Amniotic stem cell (primary cell): ENCODE measurements at regions not wholly inside any gene's neighbourhood (a gene's known extent, or its start where the extent isn't known, plus 50 kb on each side); places are given as distances from the start of the nearest gene placed in this dataset.

Experiments
- DNase-seq: peaks from one replicate; lab custom pipeline; 2025; lab: John Stamatoyannopoulos, UW

DNA sequence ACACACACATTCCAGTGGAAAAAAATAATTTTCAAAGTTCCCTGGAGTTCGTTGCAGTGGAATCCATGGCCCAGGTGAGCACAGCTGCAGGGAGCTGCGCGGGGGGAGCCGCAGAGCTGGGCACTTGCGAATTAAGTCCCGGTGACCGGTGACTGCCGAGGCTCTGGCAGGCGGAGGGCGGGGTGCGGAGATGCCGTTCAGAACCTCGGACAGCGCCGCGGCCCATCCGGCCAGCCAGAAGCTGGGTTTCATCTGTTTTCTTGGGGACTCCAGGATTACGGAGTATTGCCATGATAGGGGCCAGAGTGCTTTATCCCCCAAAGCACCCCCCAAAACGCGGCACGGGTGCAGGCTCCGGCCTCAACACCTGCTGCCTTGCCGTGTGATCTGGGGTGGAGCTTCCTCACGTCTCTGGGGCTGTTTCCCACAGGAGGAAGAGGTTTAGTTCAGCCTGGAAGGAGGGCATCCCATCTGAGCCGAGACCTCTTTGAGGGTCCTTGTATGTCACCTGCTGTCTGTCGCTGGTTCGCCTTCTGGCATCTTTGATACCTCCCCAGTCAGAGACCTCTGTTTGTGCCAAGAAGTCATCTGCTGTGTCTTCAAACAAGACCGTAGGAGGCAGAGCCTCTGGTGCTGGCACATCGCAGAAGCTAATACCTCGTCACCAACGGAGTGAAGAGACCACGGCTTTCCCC, 99.4 kb downstream of the YTHDF1 start:
- no peak for DNase-seq

DNA sequence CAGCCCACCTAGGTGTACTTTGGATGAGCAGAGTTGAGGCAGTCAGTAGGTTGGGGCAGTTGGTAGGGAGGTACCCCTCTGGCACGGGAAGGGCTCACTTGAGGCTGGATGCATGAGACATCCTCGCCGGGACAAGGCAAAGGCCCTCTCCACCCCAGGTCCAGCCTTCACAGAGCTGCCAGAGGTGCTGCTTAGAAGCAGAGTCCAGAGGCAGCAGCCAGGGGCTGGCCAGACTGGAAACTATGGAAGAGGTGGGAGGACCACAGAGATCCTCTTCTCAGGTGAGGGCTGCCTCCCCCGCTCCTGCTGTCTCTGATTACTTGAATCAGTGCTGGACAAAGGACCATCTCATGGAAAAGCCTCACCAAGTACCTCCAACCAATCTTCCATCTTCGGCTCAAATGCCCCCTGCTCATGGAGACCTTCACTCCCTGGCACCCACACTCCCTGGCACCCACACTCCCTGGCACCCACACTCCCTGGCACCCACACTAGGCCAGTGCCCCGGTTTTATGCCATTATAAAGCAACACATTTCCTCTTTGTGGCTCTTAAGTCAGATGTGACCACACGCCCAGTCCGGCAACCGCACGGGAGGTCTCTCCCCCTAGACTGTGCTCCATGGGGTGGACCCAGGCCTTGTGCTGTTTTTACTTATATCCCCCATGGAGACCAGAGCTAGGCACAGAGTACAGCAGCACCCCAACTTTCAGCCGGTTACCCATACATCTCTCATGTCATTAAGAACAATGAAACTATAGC, 100.1 kb downstream of the YTHDF1 start:
- no peak for DNase-seq

- DNase-seq: no peak
These were observed 101.1 kb downstream of the YTHDF1 start for GRCh38 chr20:63114693-63115311.

DNA sequence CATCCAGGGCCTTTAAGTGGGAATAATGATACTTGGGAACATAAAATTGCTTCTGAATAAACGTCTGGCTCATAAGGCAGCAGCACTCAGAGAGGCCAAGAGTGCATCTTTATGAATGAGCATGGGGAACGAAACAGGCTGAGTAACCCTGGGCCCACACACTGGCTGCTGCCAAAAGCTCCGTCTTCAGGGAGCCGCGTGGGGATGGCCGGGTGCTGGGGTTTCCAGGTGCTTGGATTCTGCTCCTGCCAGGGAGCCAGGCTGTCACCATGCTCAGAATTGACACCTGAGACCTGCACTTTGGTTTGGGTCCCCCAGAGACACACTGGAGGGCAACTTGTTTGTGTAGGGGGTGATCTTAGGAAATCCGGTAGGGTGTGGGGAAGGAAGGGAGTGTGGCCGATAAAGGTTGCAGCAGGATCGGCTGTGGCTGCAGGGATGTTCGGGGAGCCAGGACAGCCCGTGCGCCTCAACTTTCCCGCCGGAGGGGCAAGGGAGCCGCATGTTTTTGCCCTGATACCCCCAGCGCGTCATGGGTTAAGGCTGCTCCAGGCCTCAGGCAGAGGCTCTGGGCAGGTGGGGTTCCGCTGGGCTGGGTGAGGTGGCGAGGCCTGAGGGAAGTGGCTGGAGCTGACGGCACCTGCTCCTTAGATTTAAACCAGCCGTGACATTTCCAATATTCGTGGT, 101.8 kb downstream of the YTHDF1 start:
- DNase-seq: no peak

- no peak for DNase-seq
These were observed 103.3 kb downstream of the YTHDF1 start for GRCh38 chr20:63112491-63113219.

DNA sequence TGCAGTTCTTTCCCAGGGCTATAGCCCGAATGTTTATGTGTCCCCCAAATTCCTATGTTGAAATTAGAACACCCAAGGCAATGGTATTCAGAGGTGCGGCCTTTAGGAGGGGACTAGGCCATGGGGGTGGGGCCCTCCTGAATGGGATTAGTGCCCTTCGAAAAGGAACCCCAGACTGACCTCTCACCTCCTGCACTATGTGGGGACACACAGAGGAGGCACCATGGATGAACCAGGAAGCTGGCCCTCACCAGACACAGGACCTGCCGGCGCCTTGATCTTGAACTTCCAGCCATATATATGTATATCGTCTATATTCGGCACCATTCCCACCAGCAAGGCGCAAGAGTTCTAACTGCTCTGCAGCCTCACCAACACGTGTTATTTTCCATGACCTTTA, 101.5 kb upstream of the BHLHE23 start:
- no peak for DNase-seq

DNA sequence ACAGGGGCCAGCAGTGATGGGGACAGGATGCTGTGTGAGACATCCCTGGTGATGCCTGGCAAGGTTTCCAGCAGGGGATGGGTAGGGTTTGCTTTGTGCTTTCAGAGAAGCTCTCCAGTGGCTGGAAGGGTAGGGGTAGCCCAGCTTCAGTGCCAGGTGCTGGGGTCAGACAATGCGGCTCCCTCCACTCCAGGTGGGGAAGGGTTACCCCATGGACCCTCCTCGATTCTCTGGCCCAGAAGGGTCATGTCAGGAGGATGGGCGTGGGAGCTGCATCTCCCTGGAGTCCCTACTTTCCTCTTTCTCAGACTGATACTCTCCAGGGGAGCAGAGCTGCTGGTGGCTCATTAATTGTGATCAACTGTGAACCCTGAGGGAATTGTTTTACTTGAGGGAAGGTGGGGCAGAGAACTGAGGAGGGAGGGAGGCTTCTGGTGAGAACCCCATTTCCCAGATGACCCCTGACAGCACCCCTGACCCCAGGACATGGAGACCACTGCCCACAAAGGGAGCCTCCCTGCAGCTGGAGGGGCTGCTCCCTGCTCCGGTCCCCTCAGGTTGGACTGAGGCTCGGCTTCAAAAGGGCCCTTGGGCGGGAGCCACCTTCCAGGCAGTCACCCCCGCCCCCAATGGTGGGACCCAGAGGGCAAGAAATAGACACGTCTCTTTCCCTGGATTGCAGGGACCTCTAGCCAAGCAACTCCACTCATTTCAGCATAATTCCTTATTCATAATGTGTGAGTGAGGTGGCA, 100.9 kb upstream of the BHLHE23 start:
- no peak for DNase-seq

DNA sequence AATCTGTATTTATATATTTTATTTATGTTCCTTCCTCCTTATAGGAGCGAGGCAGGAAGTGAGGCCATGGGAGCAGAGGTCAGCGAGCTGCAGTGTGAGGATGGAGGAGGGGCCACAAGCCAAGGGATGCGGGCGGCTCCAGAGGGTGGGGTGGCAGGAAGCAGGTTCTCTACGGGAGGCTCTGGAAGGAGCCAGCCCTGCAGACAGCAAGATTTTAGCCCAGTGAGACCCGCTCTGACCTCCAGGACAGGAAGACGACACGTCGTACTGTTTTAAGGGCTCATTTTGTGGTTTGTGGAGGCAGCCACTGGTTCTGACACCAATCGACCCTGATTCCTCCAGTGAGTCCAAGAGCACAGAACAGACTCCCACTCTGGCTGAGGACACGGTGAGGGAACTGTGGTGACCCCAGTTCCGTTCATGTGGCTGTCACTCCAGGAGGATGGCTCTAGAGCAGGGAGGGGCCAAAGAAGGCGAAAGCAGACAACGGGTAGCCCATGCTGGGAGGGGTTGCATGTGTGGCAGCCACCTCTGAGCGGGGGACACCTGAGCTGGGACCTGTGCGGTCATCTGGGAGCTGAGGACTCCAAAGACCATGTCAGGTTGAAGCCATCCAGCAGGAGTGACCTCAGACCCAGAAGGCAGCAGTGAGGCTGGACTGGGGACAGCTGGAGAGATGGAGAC, 100.1 kb upstream of the BHLHE23 start:
- no peak for DNase-seq

- DNase-seq: no peak
These were observed 99.5 kb upstream of the BHLHE23 start for GRCh38 chr20:63106108-63106764.

DNA sequence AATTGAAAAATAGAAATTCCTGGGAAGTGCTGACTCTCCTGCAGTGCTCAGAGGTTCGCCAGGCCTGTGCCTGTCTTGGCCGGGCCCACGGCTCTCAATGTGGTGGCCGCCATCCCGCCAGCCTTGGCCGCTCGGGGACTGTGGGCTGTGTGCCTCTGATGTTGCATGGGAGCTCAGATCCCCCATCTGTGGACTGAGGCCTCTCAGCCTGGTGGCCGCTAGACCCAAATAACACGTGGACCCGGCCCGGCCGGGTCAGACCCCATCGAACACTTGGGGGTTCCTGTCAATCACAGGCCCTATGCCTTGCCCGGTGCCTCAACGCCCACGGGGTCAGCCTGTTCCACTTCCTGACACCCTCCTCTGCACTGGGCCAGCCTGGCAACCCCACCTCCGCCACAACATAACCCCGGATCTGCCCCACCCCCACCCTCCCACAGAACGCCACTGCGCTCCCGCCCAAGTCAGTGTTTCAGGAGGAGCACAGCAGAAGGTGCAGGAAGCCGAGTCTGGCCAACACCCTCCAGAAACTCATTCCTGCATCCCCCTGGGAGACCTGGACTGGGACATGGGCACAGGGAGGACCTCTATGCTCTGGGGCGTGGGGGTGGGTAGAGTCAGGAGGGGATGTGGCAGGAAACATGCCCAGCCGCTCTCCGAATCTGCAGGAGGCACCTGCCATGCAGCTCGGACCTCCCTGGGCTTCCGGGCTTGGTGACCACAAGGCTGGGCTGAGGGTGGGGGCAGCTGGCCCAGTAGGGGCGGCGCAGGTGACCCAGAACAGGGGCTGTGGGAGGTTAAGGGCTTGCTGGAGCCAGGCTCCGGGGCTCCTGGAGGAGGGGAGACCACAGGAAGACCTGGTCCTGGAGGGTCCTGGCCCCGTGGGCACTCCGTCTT, 98.7 kb upstream of the BHLHE23 start:
- DNase-seq: no peak

GRCh38 chr20:63104312-63105181, 97.8 kb upstream of the BHLHE23 start:
- DNase-seq: no peak

DNA sequence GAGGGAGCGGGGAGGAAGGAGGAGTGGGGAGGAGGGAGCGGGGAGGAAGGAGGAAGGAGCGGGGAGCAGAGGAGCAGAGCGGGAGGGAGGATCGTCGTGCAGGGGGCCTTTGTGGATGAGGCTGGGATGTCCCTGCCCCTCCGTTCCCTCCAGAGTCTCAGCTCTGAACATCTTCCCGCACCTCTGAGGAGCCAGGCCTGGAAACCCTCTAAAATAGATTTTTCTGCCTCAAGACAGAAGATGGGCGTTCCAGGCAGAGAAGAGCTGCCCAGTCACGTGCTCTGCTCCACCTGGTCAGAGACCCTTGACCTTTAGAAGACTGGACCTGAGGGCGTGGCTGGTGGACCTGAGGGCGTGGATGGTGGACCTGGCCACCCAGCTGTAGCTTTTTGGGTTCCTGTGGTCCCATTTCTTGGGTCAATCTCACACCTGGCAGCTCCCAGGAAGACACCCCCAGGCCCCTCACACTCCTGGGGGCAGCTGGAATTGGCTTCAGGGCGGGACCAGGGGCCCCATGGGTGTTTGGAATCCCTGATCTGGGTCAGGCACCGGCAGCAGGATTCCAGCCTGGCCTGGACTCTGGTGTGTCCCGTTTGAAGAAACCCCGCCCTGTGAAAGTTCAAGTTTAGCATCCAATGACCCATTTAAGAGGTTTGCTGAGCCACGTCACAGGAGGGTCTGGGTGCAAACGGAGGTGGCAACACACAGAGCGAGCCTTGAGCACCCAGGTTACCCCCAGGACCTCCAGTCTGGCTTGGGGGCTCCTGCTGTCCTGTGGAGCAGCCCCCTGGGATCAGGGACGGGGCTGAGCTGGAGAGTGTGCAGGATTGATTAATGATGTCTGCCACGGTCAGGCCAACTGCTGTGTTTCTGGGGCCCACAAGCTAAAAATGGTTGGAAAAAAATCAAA, 96.9 kb upstream of the BHLHE23 start:
- DNase-seq: no peak

GRCh38 chr20:63102721-63103375, 96.1 kb upstream of the BHLHE23 start:
- no peak for DNase-seq

- DNase-seq: no peak
These were observed 95.3 kb upstream of the BHLHE23 start for GRCh38 chr20:63101781-63102720.
